ENCODE measurements at regions not wholly inside any gene's neighbourhood (a gene's known extent, or its start where the extent isn't known, plus 50 kb on each side); places are given as distances from the start of the nearest gene placed in this dataset.

GRCh38 chr4:77240469-77241066 lies 83.6 kb downstream of the CCNG2 start:
- TF ChIP-seq CTCF (IDR thresholded peaks at IDR 0.05), result peak; percentile 88
- TF ChIP-seq EZH2 (IDR thresholded peaks at IDR 0.05), result no peak
